ENCODE measurements at regions not wholly inside any gene's neighbourhood (a gene's known extent, or its start where the extent isn't known, plus 50 kb on each side); places are given as distances from the start of the nearest gene placed in this dataset.
A peak's percentile ranks its signal among the peaks of the same experiment; 100 is the strongest.
"Not testable (repeated sequence)": the region's sequence is repeated elsewhere in the genome, so short reads cannot be mapped to it uniquely, and the experiment has no call there.

DNA sequence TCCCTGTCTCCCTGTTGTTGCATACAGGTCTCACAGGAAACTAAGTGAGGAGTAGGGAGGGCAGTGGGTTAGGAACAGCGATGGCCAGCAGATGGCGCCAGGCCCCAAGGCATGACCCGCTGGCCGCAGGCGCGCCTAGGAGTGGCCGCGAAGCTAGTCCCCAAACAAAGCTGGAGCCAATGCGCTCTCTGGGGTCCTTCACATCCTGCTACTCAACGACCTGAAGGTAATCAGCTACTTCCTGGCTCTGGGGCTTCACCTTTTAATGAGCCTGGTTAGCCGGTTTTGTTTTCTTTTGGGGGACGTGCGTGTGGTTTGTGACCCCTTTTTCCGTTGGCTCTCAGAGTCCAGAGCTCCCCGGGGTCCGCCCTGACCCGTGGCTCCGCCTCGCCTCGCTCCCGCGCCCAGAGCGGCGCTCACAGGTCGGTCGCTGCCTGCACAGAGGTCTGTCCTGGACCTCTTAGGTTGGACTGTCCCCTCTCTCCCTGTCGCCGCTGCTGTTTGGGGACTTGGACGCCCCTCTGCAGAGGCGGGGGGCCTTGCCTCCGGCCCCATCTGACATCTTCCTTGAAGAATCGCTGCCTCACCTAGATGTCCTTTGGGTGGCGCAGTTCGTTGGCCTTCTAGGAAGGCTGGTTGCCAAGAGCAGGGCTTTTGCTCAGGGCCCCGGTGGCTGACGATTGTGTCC, 62.2 kb upstream of the GTF3A start:
- FAIRE-seq, result peak; percentile 98
- DNase-seq (ENCODE audit: insufficient read length, low spot score), result peak; percentile 81
- TF ChIP-seq POU2F2 (IDR thresholded peaks at IDR 0.05; ENCODE audit: low read depth, low read length) (no peak), TAF1 (IDR thresholded peaks at IDR 0.05; ENCODE audit: low read depth, low read length) (no peak), POLR2A (IDR thresholded peaks at IDR 0.05; ENCODE audit: low read depth, low read length) (no peak), POLR2AphosphoS5 (IDR thresholded peaks at IDR 0.05; ENCODE audit: low read depth, low read length) (no peak)

DNA sequence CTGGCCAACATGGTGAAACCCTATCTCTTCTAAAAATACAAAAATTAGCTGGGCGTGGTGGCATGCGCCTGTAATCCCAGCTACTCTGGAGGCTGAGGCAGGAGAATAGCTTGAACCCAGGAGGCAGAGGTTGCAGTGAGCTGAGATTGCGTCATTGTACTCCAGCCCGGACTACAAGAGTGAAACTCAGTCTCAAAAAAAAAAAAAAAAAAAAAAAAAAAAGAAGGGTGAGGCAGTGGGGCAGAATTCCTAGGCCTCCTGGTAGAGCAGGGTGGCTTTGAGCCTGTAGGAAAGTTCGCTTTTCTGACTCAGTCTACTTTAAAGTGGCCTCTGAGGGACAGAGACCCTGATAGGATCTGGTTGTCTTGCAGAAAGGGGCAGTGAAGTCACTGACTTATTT, 60.8 kb upstream of the GTF3A start:
- not testable (repeated sequence) for FAIRE-seq; DNase-seq (ENCODE audit: insufficient read length, low spot score)

DNA sequence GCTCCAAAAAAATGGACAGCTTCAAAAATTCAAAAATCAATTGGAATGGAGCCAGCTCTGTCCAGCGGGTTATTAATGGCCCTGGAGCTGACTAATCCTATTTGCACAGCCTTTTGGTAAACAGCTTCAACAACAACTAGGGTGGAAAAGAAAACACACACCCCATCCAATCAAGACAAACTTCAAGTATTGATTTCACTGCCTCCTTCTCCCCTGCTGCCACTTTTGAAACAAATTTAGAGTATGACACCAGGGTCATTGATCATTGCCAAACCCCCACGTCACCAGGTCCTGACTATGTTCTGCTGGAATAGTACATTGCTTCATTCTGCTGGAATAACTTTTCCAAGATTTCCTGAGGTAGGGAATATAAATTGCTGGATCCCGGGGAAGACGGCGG, 56.8 kb upstream of the GTF3A start:
- FAIRE-seq, result no peak
- DNase-seq (ENCODE audit: insufficient read length, low spot score), result no peak
- TF ChIP-seq POU2F2 (IDR thresholded peaks at IDR 0.05; ENCODE audit: low read depth, low read length) (no peak), SPI1 (IDR thresholded peaks at IDR 0.05; ENCODE audit: low read depth, low read length) (no peak), PAX5 (IDR thresholded peaks at IDR 0.05; ENCODE audit: insufficient read depth, low read length, severe bottlenecking) (no peak), POLR2A (IDR thresholded peaks at IDR 0.05; ENCODE audit: low read depth, low read length) (no peak), POLR2AphosphoS5 (IDR thresholded peaks at IDR 0.05; ENCODE audit: low read depth, low read length) (no peak), TAF1 (IDR thresholded peaks at IDR 0.05; ENCODE audit: low read depth, low read length) (no peak)

DNA sequence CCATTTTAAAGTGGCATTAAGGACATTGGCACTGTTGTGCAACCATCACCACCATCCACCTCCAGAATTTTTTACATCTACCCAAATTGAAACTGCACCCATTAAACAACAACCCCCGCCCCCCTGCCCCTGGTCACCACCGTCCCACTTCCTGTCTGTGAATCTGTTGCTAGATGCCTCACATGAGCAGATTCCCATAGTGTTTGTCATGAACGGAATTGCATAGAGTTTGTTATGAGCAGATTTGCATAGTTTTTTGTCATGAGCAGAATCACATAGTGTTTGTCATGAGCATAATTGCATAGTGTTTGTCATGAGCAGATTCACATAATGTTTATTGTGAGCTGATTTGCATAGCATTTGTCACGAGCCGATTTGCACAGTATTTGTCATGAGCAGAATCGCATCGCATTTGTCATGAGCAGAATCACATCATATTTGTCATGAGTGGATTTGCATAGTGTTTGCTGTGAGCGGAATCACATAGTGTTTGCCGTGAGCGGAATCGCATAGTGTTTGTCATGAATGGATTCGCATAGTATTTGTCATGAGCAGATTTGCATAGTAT, 54.0 kb upstream of the GTF3A start:
- DNase-seq (ENCODE audit: insufficient read length, low spot score) (no peak), FAIRE-seq (no peak)
- TF ChIP-seq POU2F2 (IDR thresholded peaks at IDR 0.05; ENCODE audit: low read depth, low read length) (no peak), POLR2AphosphoS5 (IDR thresholded peaks at IDR 0.05; ENCODE audit: low read depth, low read length) (no peak), PAX5 (IDR thresholded peaks at IDR 0.05; ENCODE audit: insufficient read depth, low read length, severe bottlenecking) (no peak), POLR2A (IDR thresholded peaks at IDR 0.05; ENCODE audit: low read depth, low read length) (no peak), SPI1 (IDR thresholded peaks at IDR 0.05; ENCODE audit: low read depth, low read length) (no peak), TAF1 (IDR thresholded peaks at IDR 0.05; ENCODE audit: low read depth, low read length) (no peak)

DNA sequence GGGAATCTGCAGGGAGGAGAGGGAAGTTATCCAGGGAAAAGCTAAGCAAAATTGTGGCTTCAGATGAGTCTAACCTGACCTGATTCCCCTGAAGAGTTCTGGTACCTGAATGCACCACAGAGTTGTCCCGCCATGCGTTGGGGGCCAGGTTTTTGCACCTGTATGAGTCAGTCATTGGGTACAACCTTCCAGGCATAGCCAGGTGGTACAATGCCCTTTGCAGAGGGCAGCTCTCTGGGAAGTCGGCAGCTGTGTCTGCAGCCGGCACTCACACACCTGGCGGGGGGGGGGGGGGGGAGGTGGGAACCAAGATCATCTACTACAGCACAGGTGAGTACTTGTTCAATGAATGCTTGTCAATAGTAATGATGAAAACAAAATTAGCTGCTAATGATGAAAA, 52.5 kb upstream of the GTF3A start:
- TF ChIP-seq POLR2A (IDR thresholded peaks at IDR 0.05; ENCODE audit: low read depth, low read length) (no peak), PAX5 (IDR thresholded peaks at IDR 0.05; ENCODE audit: insufficient read depth, low read length, severe bottlenecking) (no peak), SPI1 (IDR thresholded peaks at IDR 0.05; ENCODE audit: low read depth, low read length) (no peak), POU2F2 (IDR thresholded peaks at IDR 0.05; ENCODE audit: low read depth, low read length) (no peak), TAF1 (IDR thresholded peaks at IDR 0.05; ENCODE audit: low read depth, low read length) (no peak), POLR2AphosphoS5 (IDR thresholded peaks at IDR 0.05; ENCODE audit: low read depth, low read length) (no peak)
- FAIRE-seq (no peak), DNase-seq (ENCODE audit: insufficient read length, low spot score) (no peak)

DNA sequence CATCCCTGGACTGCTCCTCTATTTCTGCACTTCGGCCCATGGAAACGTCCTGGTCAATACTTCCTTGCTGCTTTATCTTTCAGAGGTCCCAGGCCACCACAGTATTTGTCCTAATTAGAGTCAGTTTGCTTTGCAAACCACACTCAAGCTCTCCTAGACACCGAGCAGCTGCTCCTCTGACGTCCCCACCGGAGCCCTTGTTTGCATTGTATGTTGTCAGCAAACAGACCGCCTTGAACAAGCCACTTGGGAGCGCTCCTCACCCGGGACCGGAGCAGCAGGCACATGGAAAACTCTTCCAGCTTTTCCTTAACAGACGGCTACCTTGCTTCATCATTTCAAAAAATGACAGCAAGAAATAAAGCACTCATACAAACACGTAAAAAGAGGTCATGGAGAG, 51.5 kb upstream of the GTF3A start:
- DNase-seq (ENCODE audit: insufficient read length, low spot score) (no peak), FAIRE-seq (no peak)
- TF ChIP-seq POU2F2 (IDR thresholded peaks at IDR 0.05; ENCODE audit: low read depth, low read length) (no peak), TAF1 (IDR thresholded peaks at IDR 0.05; ENCODE audit: low read depth, low read length) (no peak), POLR2AphosphoS5 (IDR thresholded peaks at IDR 0.05; ENCODE audit: low read depth, low read length) (no peak), PAX5 (IDR thresholded peaks at IDR 0.05; ENCODE audit: insufficient read depth, low read length, severe bottlenecking) (no peak), POLR2A (IDR thresholded peaks at IDR 0.05; ENCODE audit: low read depth, low read length) (no peak), SPI1 (IDR thresholded peaks at IDR 0.05; ENCODE audit: low read depth, low read length) (no peak)

DNA sequence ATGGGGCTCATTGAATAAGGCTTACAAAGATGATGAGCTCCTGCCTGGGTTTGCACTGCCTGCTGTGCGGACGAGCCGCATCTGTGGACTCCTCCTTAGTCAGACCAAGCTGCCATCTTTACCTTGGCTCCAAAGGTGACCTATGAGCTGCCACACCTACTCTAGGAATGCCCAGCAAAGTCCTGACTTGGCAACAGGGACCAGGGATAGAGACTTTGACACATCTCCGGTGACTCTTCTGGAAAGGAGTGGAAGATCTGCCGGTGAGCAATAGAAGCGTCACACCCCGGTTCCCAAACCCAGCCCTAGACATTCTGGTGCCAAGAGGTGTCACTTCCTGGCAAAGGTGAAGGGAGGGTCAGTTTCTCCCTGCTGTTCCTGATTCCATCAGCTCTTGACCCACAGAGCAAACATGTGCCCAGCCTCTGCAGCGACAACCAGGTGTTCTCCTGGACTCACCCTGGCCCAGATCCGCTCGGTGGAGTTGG, 50.2 kb upstream of the GTF3A start:
- DNase-seq (ENCODE audit: insufficient read length, low spot score), result no peak
- FAIRE-seq, result no peak
- TF ChIP-seq TAF1 (IDR thresholded peaks at IDR 0.05; ENCODE audit: low read depth, low read length) (no peak), PAX5 (IDR thresholded peaks at IDR 0.05; ENCODE audit: insufficient read depth, low read length, severe bottlenecking) (no peak), POLR2A (IDR thresholded peaks at IDR 0.05; ENCODE audit: low read depth, low read length) (no peak), POLR2AphosphoS5 (IDR thresholded peaks at IDR 0.05; ENCODE audit: low read depth, low read length) (no peak), POU2F2 (IDR thresholded peaks at IDR 0.05; ENCODE audit: low read depth, low read length) (no peak), SPI1 (IDR thresholded peaks at IDR 0.05; ENCODE audit: low read depth, low read length) (no peak)
